ENCODE measurements at regions not wholly inside any gene's neighbourhood (a gene's known extent, or its start where the extent isn't known, plus 50 kb on each side); places are given as distances from the start of the nearest gene placed in this dataset.

DNA sequence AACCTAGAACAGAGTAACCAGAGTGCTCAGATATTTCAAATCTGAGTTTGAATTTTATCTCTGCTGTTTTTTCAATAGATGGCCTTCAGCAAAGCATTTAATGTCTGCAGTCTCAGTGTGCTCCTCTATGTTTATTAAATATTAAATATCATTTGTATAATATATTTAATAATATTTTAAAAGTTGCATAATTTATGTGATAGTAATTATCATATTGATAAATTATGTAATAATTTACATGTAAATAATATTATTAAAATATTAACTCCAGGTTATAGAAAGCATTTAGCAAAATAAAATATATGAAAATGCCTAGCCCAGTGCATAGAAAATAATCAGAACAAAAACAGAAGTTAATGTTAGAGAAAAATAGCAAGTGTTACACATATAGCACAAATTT is 930.0 kb upstream of the SLC35B3 start:
- TF ChIP-seq, protein P1, sequence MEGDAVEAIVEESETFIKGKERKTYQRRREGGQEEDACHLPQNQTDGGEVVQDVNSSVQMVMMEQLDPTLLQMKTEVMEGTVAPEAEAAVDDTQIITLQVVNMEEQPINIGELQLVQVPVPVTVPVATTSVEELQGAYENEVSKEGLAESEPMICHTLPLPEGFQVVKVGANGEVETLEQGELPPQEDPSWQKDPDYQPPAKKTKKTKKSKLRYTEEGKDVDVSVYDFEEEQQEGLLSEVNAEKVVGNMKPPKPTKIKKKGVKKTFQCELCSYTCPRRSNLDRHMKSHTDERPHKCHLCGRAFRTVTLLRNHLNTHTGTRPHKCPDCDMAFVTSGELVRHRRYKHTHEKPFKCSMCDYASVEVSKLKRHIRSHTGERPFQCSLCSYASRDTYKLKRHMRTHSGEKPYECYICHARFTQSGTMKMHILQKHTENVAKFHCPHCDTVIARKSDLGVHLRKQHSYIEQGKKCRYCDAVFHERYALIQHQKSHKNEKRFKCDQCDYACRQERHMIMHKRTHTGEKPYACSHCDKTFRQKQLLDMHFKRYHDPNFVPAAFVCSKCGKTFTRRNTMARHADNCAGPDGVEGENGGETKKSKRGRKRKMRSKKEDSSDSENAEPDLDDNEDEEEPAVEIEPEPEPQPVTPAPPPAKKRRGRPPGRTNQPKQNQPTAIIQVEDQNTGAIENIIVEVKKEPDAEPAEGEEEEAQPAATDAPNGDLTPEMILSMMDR (conservative IDR thresholded peaks at IDR 0.05; ENCODE audit: low read depth, low read length) = no peak
- no peak for TF ChIP-seq EZH2 (IDR thresholded peaks at IDR 0.05; ENCODE audit: borderline replicate concordance, low read depth, low read length, poor library complexity, severe bottlenecking)

Data from A673 (cell line).